Liver (tissue), 8 donors: ENCODE measurements at regions not wholly inside any gene's neighbourhood (a gene's known extent, or its start where the extent isn't known, plus 50 kb on each side); places are given as distances from the start of the nearest gene placed in this dataset.

ENCODE experiments used
- DNase-seq: peaks from one replicate; pipeline ENCODE4 v3.0.0-alpha.2; 2017; ENCODE audit warnings: low spot score
- H3K27ac ChIP-seq, 2 donors: one replicate each; pipeline ENCODE4 v1.7.0; 2013; ENCODE audit warnings: inconsistent platforms in 2 of 2, low read length in 2 of 2, control low read depth in 1 of 2, low read depth in 1 of 2, mild to moderate bottlenecking in 1 of 2
- H3K27me3 ChIP-seq, 4 donors: one replicate each; pipeline versions ENCODE4 v1.6.1 to v1.7.0; 2013; ENCODE audit warnings: low read length in 3 of 4, inconsistent platforms in 1 of 4, mild to moderate bottlenecking in 1 of 4, moderate library complexity in 1 of 4; ENCODE audit not compliant: control insufficient read depth in 4 of 4, insufficient read depth in 4 of 4
- H3K36me3 ChIP-seq, 4 donors: one replicate each; pipeline versions ENCODE4 v1.6.1 to v1.7.0; 2013; ENCODE audit warnings: low read length in 3 of 4, mild to moderate bottlenecking in 3 of 4, low read depth in 1 of 4, moderate library complexity in 1 of 4; ENCODE audit not compliant: control insufficient read depth in 4 of 4, insufficient read depth in 3 of 4
- H3K4me1 ChIP-seq, 4 donors: one replicate each; pipeline versions ENCODE4 v1.6.1 to v1.7.0; 2013; ENCODE audit warnings: low read length in 3 of 4, mild to moderate bottlenecking in 3 of 4, moderate library complexity in 1 of 4; ENCODE audit not compliant: control insufficient read depth in 4 of 4, insufficient read depth in 4 of 4
- H3K4me3 ChIP-seq, 3 donors: one replicate each; pipeline versions ENCODE4 v1.6.1 to v1.7.0; 2013; ENCODE audit warnings: low read length in 3 of 3, control low read depth in 1 of 3, low read depth in 1 of 3, mild to moderate bottlenecking in 1 of 3
- H3K9ac ChIP-seq, 2 donors: one replicate each; pipeline ENCODE4 v1.7.0; 2013; ENCODE audit warnings: low read length in 2 of 2, mild to moderate bottlenecking in 2 of 2, moderate library complexity in 2 of 2, control low read depth in 1 of 2, low read depth in 1 of 2
- H3K9me3 ChIP-seq, 4 donors: one replicate each; pipeline versions ENCODE4 v1.6.1 to v1.7.0; 2013; ENCODE audit warnings: low read length in 3 of 4; ENCODE audit not compliant: control insufficient read depth in 4 of 4
- ATF3 ChIP-seq: IDR thresholded peaks from 2 replicates; pipeline ENCODE4 v1.6.1; 2016; ENCODE audit warnings: antibody characterized with exemption
- CTCF ChIP-seq: fragments of 150-350 bp; IDR thresholded peaks from 2 replicates; pipeline ENCODE4 v1.5.1; 2017; ENCODE audit warnings: improper control_type of control experiment, low read depth, low read length; ENCODE audit not compliant: missing input control
- FOXA1 ChIP-seq: IDR thresholded peaks from 2 replicates; pipeline ENCODE4 v1.6.1; 2016; ENCODE audit warnings: antibody characterized with exemption
- FOXA2 ChIP-seq: IDR thresholded peaks from 2 replicates; pipeline ENCODE4 v1.6.1; 2016; ENCODE audit warnings: antibody characterized with exemption
- GABPA ChIP-seq, 2 donors: IDR thresholded peaks in 1 of 2; conservative IDR thresholded peaks in 1 of 2; 2 replicates each; pipeline ENCODE4 v1.6.1; 2016; ENCODE audit warnings: antibody characterized with exemption in 2 of 2, mild to moderate bottlenecking in 1 of 2, moderate library complexity in 1 of 2
- HNF4A ChIP-seq, 2 donors: conservative IDR thresholded peaks; 2 replicates each; pipeline ENCODE4 v1.6.1; 2016; ENCODE audit warnings: antibody characterized with exemption in 2 of 2, mild to moderate bottlenecking in 2 of 2
- JUND ChIP-seq, 2 donors: IDR thresholded peaks; 2 replicates each; pipeline ENCODE4 v1.6.1; 2016; ENCODE audit warnings: antibody characterized with exemption in 2 of 2
- MAX ChIP-seq: IDR thresholded peaks from 2 replicates; pipeline ENCODE4 v1.6.1; 2016; ENCODE audit warnings: antibody characterized with exemption
- RAD21 ChIP-seq, 2 donors: IDR thresholded peaks; 2 replicates each; pipeline ENCODE4 v1.6.1; 2016; ENCODE audit warnings: antibody characterized with exemption in 2 of 2, mild to moderate bottlenecking in 2 of 2
- REST ChIP-seq: IDR thresholded peaks from 2 replicates; pipeline ENCODE4 v1.6.1; 2016; ENCODE audit warnings: antibody characterized with exemption, mild to moderate bottlenecking
- RXRA ChIP-seq, 2 donors: IDR thresholded peaks; 2 replicates each; pipeline ENCODE4 v1.6.1; 2017 to 2018; ENCODE audit warnings: antibody characterized with exemption in 2 of 2, mild to moderate bottlenecking in 1 of 2
- SP1 ChIP-seq: IDR thresholded peaks from 2 replicates; pipeline ENCODE4 v1.6.1; 2018; ENCODE audit warnings: antibody characterized with exemption, mild to moderate bottlenecking
- TAF1 ChIP-seq: conservative IDR thresholded peaks from 2 replicates; pipeline ENCODE4 v1.6.1; 2016; ENCODE audit warnings: antibody characterized with exemption, mild to moderate bottlenecking
- YY1 ChIP-seq: IDR thresholded peaks from 2 replicates; pipeline ENCODE4 v1.6.1; 2016; ENCODE audit warnings: antibody characterized with exemption, mild to moderate bottlenecking
- WGBS: extraction: QIAGEN DNeasy Blood & Tissue Kit; methylation state at CpG from one replicate; pipeline ENCODE4 v1.1.7; 2013; 5-methylcytosine and 5-hydroxymethylcytosine counted together
- donor health status: healthy.
- donor health status: healthy.
- donor health status: healthy.
- donor health status: healthy.
- donor health status: healthy.

- H3K27ac ChIP-seq, result no peak overlapping the region
- no peak for DNase-seq
- H3K27me3 ChIP-seq, result peaks cover 0 to 2% (median 0%) of the 10 kb centered on the region in 4 donors
- no peaks in the 10 kb centered on the region for H3K36me3 ChIP-seq
- TF ChIP-seq HNF4A (conservative IDR thresholded peaks at IDR 0.05), result no peak
- TF ChIP-seq CTCF, result no peak
- H3K4me3 ChIP-seq, result no peak overlapping the region
- H3K9me3 ChIP-seq, result no peaks in the 10 kb centered on the region
- 81% methylated on average over 16 of the region's 16 CpGs for WGBS
- no peaks in the 10 kb centered on the region for H3K4me1 ChIP-seq
- H3K9ac ChIP-seq, result no peak overlapping the region
Measured at GRCh38 chr13:111510502-111511218, 190.2 kb downstream of the TEX29 start.

GRCh38 chr13:111511219-111511732, 190.8 kb downstream of the TEX29 start:
- TF ChIP-seq JUND (IDR thresholded peaks at IDR 0.05) (no peak), GABPA (IDR thresholded peaks at IDR 0.05 in 1 of 2, conservative IDR thresholded peaks at IDR 0.05 in 1 of 2) (no peak), SP1 (no peak), RXRA (IDR thresholded peaks at IDR 0.05) (no peak), ATF3 (no peak), FOXA1 (no peak), TAF1 (no peak), FOXA2 (no peak)
- no peak overlapping the region for H3K4me3 ChIP-seq
- no peaks in the 10 kb centered on the region for H3K9me3 ChIP-seq
- DNase-seq, result no peak
- H3K27me3 ChIP-seq, result peaks cover 0 to 2% (median 0%) of the 10 kb centered on the region in 4 donors
- H3K36me3 ChIP-seq, result no peaks in the 10 kb centered on the region
- WGBS, result 79% methylated on average over 3 of the region's 3 CpGs
- no peaks in the 10 kb centered on the region for H3K4me1 ChIP-seq
- H3K27ac ChIP-seq, result no peak overlapping the region
- H3K9ac ChIP-seq, result no peak overlapping the region

GRCh38 chr13:111511805-111512504, 191.5 kb downstream of the TEX29 start:
- no peak overlapping the region for H3K4me3 ChIP-seq
- no peaks in the 10 kb centered on the region for H3K4me1 ChIP-seq
- H3K36me3 ChIP-seq, result no peaks in the 10 kb centered on the region
- H3K27me3 ChIP-seq, result peaks cover 0 to 2% (median 0%) of the 10 kb centered on the region in 4 donors
- no peak overlapping the region for H3K27ac ChIP-seq
- 86% methylated on average over 29 of the region's 29 CpGs for WGBS
- no peak for DNase-seq
- no peak overlapping the region for H3K9ac ChIP-seq
- no peaks in the 10 kb centered on the region for H3K9me3 ChIP-seq
- TF ChIP-seq RXRA (IDR thresholded peaks at IDR 0.05) (no peak), FOXA2 (no peak), CTCF (no peak), RAD21 (IDR thresholded peaks at IDR 0.05) (no peak), MAX (no peak), ATF3 (no peak), YY1 (no peak), REST (no peak)
